Heart right ventricle (tissue), 16 donors: ENCODE measurements at regions not wholly inside any gene's neighbourhood (a gene's known extent, or its start where the extent isn't known, plus 50 kb on each side); places are given as distances from the start of the nearest gene placed in this dataset.

Experiments
- ATAC-seq, 8 donors: fragments of 200-7000 bp; cut with Tn5 transposase; one replicate each; pipeline ENCODE4 v1.9.1; 2020; ENCODE audit warnings: mild to moderate bottlenecking in 8 of 8, moderate library complexity in 8 of 8, moderate number of reproducible peaks in 1 of 8
- DNase-seq, 2 donors: peaks; one replicate each; pipeline ENCODE4 v3.0.0-alpha.2; 2020
- H3K27ac ChIP-seq, 10 donors: fragments of 200-600 bp; sonication (generic) in 2 of 10; one replicate each; pipeline versions ENCODE4 v1.5.0 to v1.8.0; 2020 to 2022; ENCODE audit warnings: mild to moderate bottlenecking in 3 of 10
- H3K27me3 ChIP-seq, 7 donors: fragments of 200-600 bp; one replicate each; pipeline ENCODE4 v1.8.0; 2021 to 2022; ENCODE audit warnings: mild to moderate bottlenecking in 2 of 7
- H3K36me3 ChIP-seq, 9 donors: fragments of 200-600 bp; sonication (generic) in 1 of 9; one replicate each; pipeline versions ENCODE4 v1.5.0 to v1.8.0; 2020 to 2022; ENCODE audit warnings: mild to moderate bottlenecking in 2 of 9
- H3K4me1 ChIP-seq, 9 donors: fragments of 200-600 bp; sonication (generic) in 1 of 9; one replicate each; pipeline versions ENCODE4 v1.5.0 to v1.8.0; 2020 to 2022; ENCODE audit warnings: mild to moderate bottlenecking in 4 of 9
- H3K4me3 ChIP-seq, 10 donors: fragments of 200-600 bp; sonication (generic) in 2 of 10; one replicate each; pipeline versions ENCODE4 v1.5.0 to v1.8.0; 2020 to 2022; ENCODE audit warnings: mild to moderate bottlenecking in 7 of 10, moderate library complexity in 2 of 10
- H3K9me3 ChIP-seq, 11 donors: fragments of 200-600 bp in 10 of 11; sonication (generic) in 2 of 11; one replicate each; pipeline versions ENCODE4 v1.5.0 to v1.8.0; 2013 to 2022; ENCODE audit warnings: mild to moderate bottlenecking in 2 of 11, control low read depth in 1 of 11, moderate library complexity in 1 of 11
- WGBS, 2 donors: extraction: QIAGEN DNeasy Blood & Tissue Kit; methylation state at CpG; one replicate each; pipeline ENCODE4 v1.1.7; 2013; ENCODE audit warnings: inconsistent platforms in 1 of 2; 5-methylcytosine and 5-hydroxymethylcytosine counted together
- intact Hi-C, 10 donors: fragments of 100-400 bp; cut with DNase I; formaldehyde crosslinking; loops; one replicate each; pipeline versions ENCODE4 v1.11.1 to v1.14.2; 2022
- TF ChIP-seq, protein P1 (sequence below), 9 donors: fragments of 200-600 bp; sonication (generic) in 2 of 9; IDR thresholded peaks; one replicate each; pipeline versions ENCODE4 v1.5.0 to v1.8.0; 2021 to 2022; ENCODE audit warnings: antibody characterized with exemption in 9 of 9, mild to moderate bottlenecking in 5 of 9, moderate library complexity in 1 of 9
- donor health status: Arrhythmogenic right ventricular cardiomyopathy.
- donor health status: ischemic (EF 13 %, LVEDD 7.1; RV severe dilation, severe dysfunction).
- donor health status: healthy with polysubstance abuse.
- donor health status: DM: no; HTN: yes; CAD: no.
- donor health status: DM: no; HTN: no; CAD: no.
- donor health status: ischemic (EF 25% LVEDD 6.9; RV normal size, moderate dysfunction).
- donor health status: ischemic (EF 25% LVEDD 5.7; RV mildly dilated, moderate dysfunction).
- donor health status: healthy.
- donor health status: DM: yes; HTN: yes; CAD: no.
- donor health status: Ischemic cardiomyopathy.
- donor health status: ischemic (EF 35%, LVEDD 5.7; RV mildly dilated, moderate dysfunction).
- donor health status: nonischemic (EF 11% LVEDD 7.7; RV severe dilation, severe dysfunction).
- donor health status: DM: yes; HTN: yes; CAD: no.
- donor health status: PGD.
- donor health status: ischemic (EF 29% LVEDD 5.4; RV normal size, mild dysfunction).
- donor health status: nonischemic (EF 23%, LVEDD 6.1; RV moderate dilation, normal function).

DNA sequence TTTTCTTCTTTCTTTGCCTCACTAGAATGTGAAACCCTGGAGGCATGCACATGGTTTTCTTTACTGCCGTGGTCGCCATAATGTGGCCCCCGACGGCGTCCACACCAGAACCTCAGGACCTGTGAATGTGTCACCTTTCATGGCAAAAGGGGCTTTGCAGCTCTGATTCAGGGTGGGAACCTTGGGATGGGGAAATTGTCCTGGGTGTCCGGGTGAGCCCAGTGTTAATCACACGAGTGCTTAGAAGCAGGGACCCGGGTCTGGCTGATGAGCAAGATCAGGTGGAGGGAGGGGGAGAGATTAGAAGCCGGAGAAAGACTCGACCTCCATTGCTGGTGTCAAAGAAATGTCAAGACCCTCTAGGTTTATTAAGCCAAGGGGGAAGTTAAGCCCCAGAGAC is 74.7 kb upstream of the SHISAL1 start:
- intact Hi-C loops: no loop called here
- DNase-seq: no peak

DNA sequence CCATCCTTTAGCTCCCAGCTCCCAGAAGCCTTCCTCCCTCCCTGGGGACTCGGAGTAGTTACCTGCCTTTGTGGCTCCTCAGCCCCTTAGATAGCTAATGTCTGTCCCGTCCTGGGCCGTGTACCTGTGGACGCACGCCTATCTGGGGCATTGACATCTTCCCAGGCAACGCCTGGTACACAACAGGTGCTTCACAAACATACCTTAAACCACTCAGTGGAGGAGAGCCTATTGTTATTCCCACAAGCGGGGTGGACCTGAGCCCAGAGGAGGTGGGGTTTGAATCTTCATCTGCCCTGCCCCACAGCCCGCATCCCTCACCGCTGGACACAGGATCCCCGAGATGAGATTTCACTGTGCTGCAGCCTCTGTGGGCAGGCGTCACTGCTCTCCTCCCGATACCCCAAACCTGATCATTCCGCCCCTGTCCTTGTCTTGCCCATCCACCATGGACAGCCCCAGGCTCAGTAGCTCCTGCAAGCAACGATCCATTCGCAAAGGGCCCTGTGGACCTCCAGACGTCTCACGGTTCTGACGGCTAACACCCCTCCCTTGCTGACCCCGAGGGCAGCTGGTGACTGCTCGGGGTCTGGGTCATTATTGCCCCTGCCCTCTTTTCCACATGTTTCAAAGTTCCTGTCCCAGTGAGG is 73.8 kb upstream of the SHISAL1 start:
- Histone ChIP-seq H3K27ac (no peak overlapping the region), H3K9me3 (no peaks in the 10 kb centered on the region), H3K4me3 (no peak overlapping the region), H3K36me3 (no peaks in the 10 kb centered on the region), H3K4me1 (peaks cover 0 to 13% (median 0%) of the 10 kb centered on the region in 9 donors), H3K27me3 (peaks cover 0 to 25% (median 0%) of the 10 kb centered on the region in 7 donors)
- ATAC-seq (no peak), DNase-seq (peak in 1 of 2 donors; percentile 0)
- TF ChIP-seq, protein P1, sequence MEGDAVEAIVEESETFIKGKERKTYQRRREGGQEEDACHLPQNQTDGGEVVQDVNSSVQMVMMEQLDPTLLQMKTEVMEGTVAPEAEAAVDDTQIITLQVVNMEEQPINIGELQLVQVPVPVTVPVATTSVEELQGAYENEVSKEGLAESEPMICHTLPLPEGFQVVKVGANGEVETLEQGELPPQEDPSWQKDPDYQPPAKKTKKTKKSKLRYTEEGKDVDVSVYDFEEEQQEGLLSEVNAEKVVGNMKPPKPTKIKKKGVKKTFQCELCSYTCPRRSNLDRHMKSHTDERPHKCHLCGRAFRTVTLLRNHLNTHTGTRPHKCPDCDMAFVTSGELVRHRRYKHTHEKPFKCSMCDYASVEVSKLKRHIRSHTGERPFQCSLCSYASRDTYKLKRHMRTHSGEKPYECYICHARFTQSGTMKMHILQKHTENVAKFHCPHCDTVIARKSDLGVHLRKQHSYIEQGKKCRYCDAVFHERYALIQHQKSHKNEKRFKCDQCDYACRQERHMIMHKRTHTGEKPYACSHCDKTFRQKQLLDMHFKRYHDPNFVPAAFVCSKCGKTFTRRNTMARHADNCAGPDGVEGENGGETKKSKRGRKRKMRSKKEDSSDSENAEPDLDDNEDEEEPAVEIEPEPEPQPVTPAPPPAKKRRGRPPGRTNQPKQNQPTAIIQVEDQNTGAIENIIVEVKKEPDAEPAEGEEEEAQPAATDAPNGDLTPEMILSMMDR (IDR thresholded peaks at IDR 0.05): no peak
- intact Hi-C loops: no loop called here
- WGBS, 2 donors: 83 to 89% methylated on average over 20 of the region's 20 CpGs

More for the DNA sequence above, 74.7 kb upstream of the SHISAL1 start:
- Histone ChIP-seq H3K36me3 (no peaks in the 10 kb centered on the region), H3K27me3 (peaks cover 0 to 21% (median 0%) of the 10 kb centered on the region in 7 donors), H3K4me3 (no peak overlapping the region), H3K4me1 (peaks cover 0 to 3% (median 0%) of the 10 kb centered on the region in 9 donors), H3K27ac (no peak overlapping the region), H3K9me3 (no peaks in the 10 kb centered on the region)
- no peak for ATAC-seq
- TF ChIP-seq, protein P1 (IDR thresholded peaks at IDR 0.05): no peak
- WGBS, 2 donors: 80 to 83% methylated on average over 10 of the region's 10 CpGs

DNA sequence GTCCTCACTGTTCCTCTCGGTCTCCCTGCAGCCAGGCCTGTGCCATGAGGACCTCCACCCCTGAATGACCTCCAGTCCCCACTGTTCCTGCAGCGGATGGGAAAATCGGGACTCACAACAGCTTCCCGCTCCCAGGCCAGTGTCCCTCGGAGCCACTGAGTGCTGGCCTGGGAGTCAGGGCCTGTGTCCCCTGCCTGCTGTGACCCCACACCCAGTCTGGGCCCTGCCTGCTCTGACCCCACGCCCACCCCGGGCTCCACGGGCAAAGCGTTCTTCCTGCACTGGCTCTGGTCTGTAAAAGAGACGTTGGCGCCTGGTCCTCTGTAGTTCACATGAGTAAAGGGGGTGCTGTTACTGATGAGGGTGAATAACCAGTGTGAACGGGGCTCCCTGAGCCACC is 73.0 kb upstream of the SHISAL1 start:
- DNase-seq: no peak
- Histone ChIP-seq H3K27me3 (peaks cover 0 to 25% (median 0%) of the 10 kb centered on the region in 7 donors), H3K27ac (no peak overlapping the region), H3K9me3 (no peaks in the 10 kb centered on the region), H3K36me3 (no peaks in the 10 kb centered on the region), H3K4me1 (peaks cover 0 to 15% (median 0%) of the 10 kb centered on the region in 9 donors), H3K4me3 (no peak overlapping the region)
- 91 to 96% methylated on average over 12 of the region's 12 CpGs for WGBS, 2 donors
- no peak for ATAC-seq
- TF ChIP-seq, protein P1 (IDR thresholded peaks at IDR 0.05): no peak
- intact Hi-C loops: no loop called here

DNA sequence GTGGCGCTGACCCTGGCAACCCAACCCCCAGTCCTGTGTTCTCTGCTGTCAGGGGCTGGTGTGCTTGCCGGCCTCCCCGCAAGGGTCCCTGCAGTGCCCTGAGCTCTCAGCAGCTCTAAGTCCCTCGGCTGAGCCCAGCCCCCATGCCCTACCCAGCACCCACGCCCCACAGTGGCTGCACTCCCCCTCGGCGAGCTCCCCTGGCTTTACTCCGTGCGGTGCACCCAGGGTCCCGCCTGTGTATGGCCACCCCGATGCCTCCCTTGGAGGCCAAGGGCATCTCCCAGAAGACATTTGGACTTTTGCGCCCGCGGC is 72.5 kb upstream of the SHISAL1 start:
- H3K9me3 ChIP-seq: no peaks in the 10 kb centered on the region
- TF ChIP-seq, protein P1 (IDR thresholded peaks at IDR 0.05): no peak
- no peak for ATAC-seq
- no peak overlapping the region for H3K4me3 ChIP-seq
- intact Hi-C loops: no loop called here
- H3K4me1 ChIP-seq: peaks cover 0 to 15% (median 0%) of the 10 kb centered on the region in 9 donors
- 91 to 92% methylated on average over 14 of the region's 14 CpGs for WGBS, 2 donors
- H3K27ac ChIP-seq: no peak overlapping the region
- H3K36me3 ChIP-seq: no peaks in the 10 kb centered on the region
- no peak for DNase-seq
- peaks cover 0 to 25% (median 0%) of the 10 kb centered on the region in 7 donors for H3K27me3 ChIP-seq
